Thyroid gland (tissue), 4 donors: ENCODE measurements at regions not wholly inside any gene's neighbourhood (a gene's known extent, or its start where the extent isn't known, plus 50 kb on each side); places are given as distances from the start of the nearest gene placed in this dataset.

Experiments
- CTCF ChIP-seq, 6 experiments: fragments of 200-600 bp in 3 of 6; fragments of 450-650 bp in 3 of 6; sonication (generic) in 3 of 6; IDR thresholded peaks; one replicate each; pipeline ENCODE4 v1.5.1; 2016 to 2019; ENCODE audit warnings: antibody characterized with exemption in 6 of 6, mild to moderate bottlenecking in 2 of 6, inconsistent platforms in 1 of 6, moderate library complexity in 1 of 6
- POLR2A ChIP-seq, 2 donors: fragments of 450-650 bp; IDR thresholded peaks; one replicate each; pipeline ENCODE4 v1.6.1; 2017; ENCODE audit warnings: antibody characterized with exemption in 2 of 2, mild to moderate bottlenecking in 2 of 2, moderate library complexity in 1 of 2

GRCh38 chr6:21744331-21744730 is 150.8 kb downstream of the SOX4 start:
- TF ChIP-seq POLR2A (IDR thresholded peaks at IDR 0.05) = no peak
- no peak for TF ChIP-seq CTCF (IDR thresholded peaks at IDR 0.05)
